DND-41 (cell line): ENCODE measurements at regions not wholly inside any gene's neighbourhood (a gene's known extent, or its start where the extent isn't known, plus 50 kb on each side); places are given as distances from the start of the nearest gene placed in this dataset.

Source experiments
- ATAC-seq: fragments of 200-7000 bp; cut with Tn5 transposase; 3 replicates; pipeline ENCODE4 v1.9.1; 2021; ENCODE audit warnings: low read depth; ENCODE audit not compliant: insufficient read depth
- DNase-seq: peaks from one replicate; pipeline ENCODE4 v3.0.0-alpha.2; 2020
- H2AFZ ChIP-seq: 2 replicates; pipeline ENCODE4 v1.6.0; 2012; ENCODE audit warnings: low read depth, low read length
- H3K27ac ChIP-seq: 2 replicates; pipeline ENCODE4 v1.5.1; 2012; ENCODE audit warnings: low read length, inconsistent platforms
- H3K27me3 ChIP-seq: fragments of 200-600 bp; sonication (generic); 2 replicates; pipeline ENCODE4 v1.6.0; 2012; ENCODE audit warnings: low read length, mild to moderate bottlenecking, inconsistent platforms; ENCODE audit not compliant: insufficient read depth, poor library complexity
- H3K36me3 ChIP-seq: 2 replicates; pipeline ENCODE4 v1.5.1; 2012; ENCODE audit warnings: low read length, inconsistent platforms; ENCODE audit not compliant: insufficient read depth
- H3K4me1 ChIP-seq: 2 replicates; pipeline ENCODE4 v1.5.1; 2012; ENCODE audit warnings: mild to moderate bottlenecking, low read length; ENCODE audit not compliant: insufficient read depth
- H3K4me2 ChIP-seq: 2 replicates; pipeline ENCODE4 v1.6.0; 2012; ENCODE audit warnings: mild to moderate bottlenecking, moderate library complexity, low read length, inconsistent platforms; ENCODE audit not compliant: insufficient read depth
- H3K4me3 ChIP-seq, 2 experiments: fragments of 200-600 bp in 1 of 2; shearing (Covaris generic) in 1 of 2; 2 replicates each; pipeline ENCODE4 v1.5.1; 2012 to 2016; ENCODE audit warnings: inconsistent platforms in 2 of 2, low read length in 2 of 2, mild to moderate bottlenecking in 2 of 2, low read depth in 1 of 2, moderate library complexity in 1 of 2
- H3K79me2 ChIP-seq: 2 replicates; pipeline ENCODE4 v1.6.0; 2012; ENCODE audit warnings: low read length, inconsistent platforms; ENCODE audit not compliant: insufficient read depth
- H3K9ac ChIP-seq: 2 replicates; pipeline ENCODE4 v1.6.0; 2012; ENCODE audit warnings: low read depth, mild to moderate bottlenecking, inconsistent platforms, low read length, moderate library complexity
- H3K9me3 ChIP-seq: 2 replicates; pipeline ENCODE4 v1.5.1; 2012; ENCODE audit warnings: low read length, moderate library complexity, mild to moderate bottlenecking, inconsistent platforms; ENCODE audit not compliant: insufficient read depth, severe bottlenecking
- H4K20me1 ChIP-seq: 2 replicates; pipeline ENCODE4 v1.6.0; 2012; ENCODE audit warnings: low read length; ENCODE audit not compliant: insufficient read depth
- CTCF ChIP-seq: IDR thresholded peaks from 2 replicates; pipeline ENCODE4 v1.5.1; 2012; ENCODE audit warnings: borderline replicate concordance, low read length, moderate library complexity, mild to moderate bottlenecking; ENCODE audit not compliant: poor library complexity, severe bottlenecking; ENCODE audit errors: extremely low read depth
- EZH2 ChIP-seq: IDR thresholded peaks from 3 replicates; pipeline ENCODE4 v1.6.1; 2012; ENCODE audit warnings: borderline replicate concordance, low read depth, mild to moderate bottlenecking, moderate library complexity, low read length, inconsistent platforms; ENCODE audit not compliant: severe bottlenecking

GRCh38 chr13:107764046-107764445, 451.3 kb downstream of the LIG4 start:
- no peaks in the 10 kb centered on the region for H3K36me3 ChIP-seq

GRCh38 chr13:107753748-107754147, 461.6 kb downstream of the LIG4 start:
- no peaks in the 10 kb centered on the region for H3K79me2 ChIP-seq
- no peaks in the 10 kb centered on the region for H3K4me1 ChIP-seq
- H3K9me3 ChIP-seq, result no peaks in the 10 kb centered on the region
- no peaks in the 10 kb centered on the region for H4K20me1 ChIP-seq
- ATAC-seq, result no peak
- H3K36me3 ChIP-seq, result no peaks in the 10 kb centered on the region
- no peak for DNase-seq
- H3K4me2 ChIP-seq, result no peak overlapping the region
- H2AFZ ChIP-seq, result no peak overlapping the region
- H3K27ac ChIP-seq, result no peak overlapping the region
- H3K9ac ChIP-seq, result no peak overlapping the region
- no peak overlapping the region for H3K4me3 ChIP-seq
- TF ChIP-seq CTCF, result no peak
- TF ChIP-seq EZH2, result no peak
- no peaks in the 10 kb centered on the region for H3K27me3 ChIP-seq

More at GRCh38 chr13:107764046-107764445, 451.3 kb downstream of the LIG4 start:
- no peak for TF ChIP-seq CTCF
- no peak for TF ChIP-seq EZH2
- no peak overlapping the region for H3K4me3 ChIP-seq
- no peaks in the 10 kb centered on the region for H3K4me1 ChIP-seq
- no peaks in the 10 kb centered on the region for H3K9me3 ChIP-seq
- H3K4me2 ChIP-seq, result no peak overlapping the region
- no peak overlapping the region for H3K27ac ChIP-seq
- no peak for ATAC-seq
- no peaks in the 10 kb centered on the region for H3K27me3 ChIP-seq
- H4K20me1 ChIP-seq, result no peaks in the 10 kb centered on the region
- no peak overlapping the region for H2AFZ ChIP-seq
- no peak for DNase-seq
- H3K79me2 ChIP-seq, result no peaks in the 10 kb centered on the region
- no peak overlapping the region for H3K9ac ChIP-seq

GRCh38 chr13:107753291-107753690, 462.0 kb downstream of the LIG4 start:
- Histone ChIP-seq H4K20me1 (no peaks in the 10 kb centered on the region), H3K4me1 (no peaks in the 10 kb centered on the region), H3K9ac (no peak overlapping the region), H3K27ac (no peak overlapping the region), H3K36me3 (no peaks in the 10 kb centered on the region), H3K79me2 (no peaks in the 10 kb centered on the region), H3K27me3 (no peaks in the 10 kb centered on the region), H2AFZ (no peak overlapping the region), H3K4me3 (no peak overlapping the region), H3K9me3 (no peaks in the 10 kb centered on the region), H3K4me2 (no peak overlapping the region)
- ATAC-seq, result no peak
- no peak for DNase-seq
- TF ChIP-seq CTCF, result no peak
- no peak for TF ChIP-seq EZH2

GRCh38 chr13:107743983-107744382, 471.4 kb downstream of the LIG4 start:
- no peak overlapping the region for H3K9ac ChIP-seq
- TF ChIP-seq EZH2 (no peak), CTCF (no peak)
- ATAC-seq, result no peak

More at GRCh38 chr13:107743983-107744382, 471.4 kb downstream of the LIG4 start:
- H3K79me2 ChIP-seq, result no peaks in the 10 kb centered on the region
- H3K27me3 ChIP-seq, result no peaks in the 10 kb centered on the region
- H3K4me3 ChIP-seq, result no peak overlapping the region
- no peak overlapping the region for H3K27ac ChIP-seq
- no peaks in the 10 kb centered on the region for H3K36me3 ChIP-seq
- no peak overlapping the region for H3K4me2 ChIP-seq
- H3K4me1 ChIP-seq, result no peaks in the 10 kb centered on the region
- H2AFZ ChIP-seq, result no peak overlapping the region
- H4K20me1 ChIP-seq, result no peaks in the 10 kb centered on the region
- no peak for DNase-seq
- no peaks in the 10 kb centered on the region for H3K9me3 ChIP-seq
